ENCODE measurements at regions not wholly inside any gene's neighbourhood (a gene's known extent, or its start where the extent isn't known, plus 50 kb on each side); places are given as distances from the start of the nearest gene placed in this dataset.

DNA sequence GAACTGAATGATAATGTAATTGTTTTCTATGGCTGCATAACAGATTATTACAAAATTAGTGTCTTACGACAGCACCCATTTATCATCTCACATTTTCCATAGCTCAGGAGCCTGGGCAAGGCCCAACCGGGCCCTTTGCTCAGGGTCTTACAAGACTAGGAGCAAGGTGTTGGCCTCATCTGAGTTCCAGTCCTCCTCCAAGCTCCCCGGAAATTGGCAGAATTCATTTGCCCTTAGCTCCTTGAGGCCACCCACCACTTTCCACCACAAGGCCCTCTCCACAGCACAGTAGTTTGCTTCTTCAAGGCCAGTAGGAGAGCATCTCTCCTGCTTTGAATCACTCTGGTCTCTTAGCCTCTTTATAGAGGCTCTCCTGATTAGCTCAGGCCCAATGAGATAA, 89.2 kb upstream of the SALL3 start:
- TF ChIP-seq POLR2A (IDR thresholded peaks at IDR 0.05) (no peak), POLR2AphosphoS5 (IDR thresholded peaks at IDR 0.05) (no peak)
- TF ChIP-seq, protein P1, sequence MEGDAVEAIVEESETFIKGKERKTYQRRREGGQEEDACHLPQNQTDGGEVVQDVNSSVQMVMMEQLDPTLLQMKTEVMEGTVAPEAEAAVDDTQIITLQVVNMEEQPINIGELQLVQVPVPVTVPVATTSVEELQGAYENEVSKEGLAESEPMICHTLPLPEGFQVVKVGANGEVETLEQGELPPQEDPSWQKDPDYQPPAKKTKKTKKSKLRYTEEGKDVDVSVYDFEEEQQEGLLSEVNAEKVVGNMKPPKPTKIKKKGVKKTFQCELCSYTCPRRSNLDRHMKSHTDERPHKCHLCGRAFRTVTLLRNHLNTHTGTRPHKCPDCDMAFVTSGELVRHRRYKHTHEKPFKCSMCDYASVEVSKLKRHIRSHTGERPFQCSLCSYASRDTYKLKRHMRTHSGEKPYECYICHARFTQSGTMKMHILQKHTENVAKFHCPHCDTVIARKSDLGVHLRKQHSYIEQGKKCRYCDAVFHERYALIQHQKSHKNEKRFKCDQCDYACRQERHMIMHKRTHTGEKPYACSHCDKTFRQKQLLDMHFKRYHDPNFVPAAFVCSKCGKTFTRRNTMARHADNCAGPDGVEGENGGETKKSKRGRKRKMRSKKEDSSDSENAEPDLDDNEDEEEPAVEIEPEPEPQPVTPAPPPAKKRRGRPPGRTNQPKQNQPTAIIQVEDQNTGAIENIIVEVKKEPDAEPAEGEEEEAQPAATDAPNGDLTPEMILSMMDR (IDR thresholded peaks at IDR 0.05): no peak
- intact Hi-C loops (cut with DNase I; ENCODE audit: low total_unique reads): no loop called here
- no peak overlapping the region for H3K27ac ChIP-seq
- peaks cover 10 to 52% of the 10 kb centered on the region in 2 donors for H3K9me3 ChIP-seq
- no peak overlapping the region for H3K4me3 ChIP-seq
- no peaks in the 10 kb centered on the region for H3K36me3 ChIP-seq
- no peaks in the 10 kb centered on the region for H3K27me3 ChIP-seq
- no peak for DNase-seq (ENCODE audit: low spot score in 2 of 2)
- no peaks in the 10 kb centered on the region for H3K4me1 ChIP-seq

DNA sequence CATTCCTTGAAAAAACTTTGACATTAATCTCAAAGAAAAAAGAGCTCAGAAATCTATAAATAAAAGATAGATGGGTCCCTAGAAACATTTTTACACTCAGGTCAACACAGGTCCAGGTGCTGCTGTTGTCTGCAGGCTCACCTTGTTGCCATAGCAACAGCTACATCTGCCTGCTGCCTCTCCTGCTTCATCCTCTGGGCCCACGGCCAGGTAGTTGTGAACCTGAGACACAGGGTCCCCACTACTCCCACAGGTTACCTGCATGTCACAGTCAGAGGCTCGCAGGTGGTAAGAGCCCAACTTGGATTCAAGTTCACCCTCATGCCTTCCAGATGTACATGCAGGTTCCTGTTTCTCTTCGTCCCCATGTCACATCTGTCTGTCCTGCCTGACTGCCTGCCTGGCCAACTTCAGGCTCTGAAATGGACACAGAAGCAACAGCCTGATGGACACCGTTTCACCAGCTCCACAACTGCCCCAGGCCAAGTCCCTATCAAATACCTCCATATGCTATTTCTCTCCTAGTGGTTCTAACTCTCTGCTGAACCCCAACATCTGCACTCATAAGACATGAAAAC, 88.3 kb upstream of the SALL3 start:
- no peaks in the 10 kb centered on the region for H3K36me3 ChIP-seq
- H3K27me3 ChIP-seq: no peaks in the 10 kb centered on the region
- peaks cover 10 to 44% of the 10 kb centered on the region in 2 donors for H3K9me3 ChIP-seq
- intact Hi-C loops (cut with DNase I; ENCODE audit: low total_unique reads): no loop called here
- DNase-seq (ENCODE audit: low spot score in 2 of 2): no peak
- no peak overlapping the region for H3K27ac ChIP-seq
- H3K4me3 ChIP-seq: no peak overlapping the region
- no peak for TF ChIP-seq POLR2AphosphoS5 (IDR thresholded peaks at IDR 0.05)
- TF ChIP-seq, protein P1 (IDR thresholded peaks at IDR 0.05): no peak
- no peak for TF ChIP-seq POLR2A (IDR thresholded peaks at IDR 0.05)
- no peaks in the 10 kb centered on the region for H3K4me1 ChIP-seq

DNA sequence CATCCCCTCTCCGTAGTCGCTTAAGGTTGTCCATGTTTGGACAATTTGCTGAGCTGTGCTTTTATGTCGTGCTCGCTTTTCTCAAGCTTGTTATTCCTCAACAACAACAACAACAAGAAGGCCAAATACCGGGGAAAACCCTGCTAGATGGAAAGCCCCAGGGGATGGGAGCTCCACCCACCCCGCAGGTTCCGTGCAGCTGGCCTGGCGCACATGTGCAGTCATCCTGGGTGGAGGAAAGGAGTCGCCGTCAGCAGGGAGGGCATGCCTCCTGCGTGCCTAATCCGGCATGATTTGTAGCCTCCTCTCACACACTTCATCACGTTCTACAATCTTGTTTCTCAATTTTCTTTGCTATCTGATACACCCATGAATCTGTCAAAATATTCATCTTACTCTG, 87.4 kb upstream of the SALL3 start:
- no peak overlapping the region for H3K27ac ChIP-seq
- intact Hi-C loops (cut with DNase I; ENCODE audit: low total_unique reads): no loop called here
- no peak for DNase-seq (ENCODE audit: low spot score in 2 of 2)
- H3K4me1 ChIP-seq: no peaks in the 10 kb centered on the region
- TF ChIP-seq, protein P1 (IDR thresholded peaks at IDR 0.05): no peak
- no peak for TF ChIP-seq POLR2AphosphoS5 (IDR thresholded peaks at IDR 0.05)
- TF ChIP-seq POLR2A (IDR thresholded peaks at IDR 0.05): no peak
- H3K9me3 ChIP-seq: peaks cover 10 to 38% of the 10 kb centered on the region in 2 donors
- no peaks in the 10 kb centered on the region for H3K27me3 ChIP-seq
- no peak overlapping the region for H3K4me3 ChIP-seq
- no peaks in the 10 kb centered on the region for H3K36me3 ChIP-seq

DNA sequence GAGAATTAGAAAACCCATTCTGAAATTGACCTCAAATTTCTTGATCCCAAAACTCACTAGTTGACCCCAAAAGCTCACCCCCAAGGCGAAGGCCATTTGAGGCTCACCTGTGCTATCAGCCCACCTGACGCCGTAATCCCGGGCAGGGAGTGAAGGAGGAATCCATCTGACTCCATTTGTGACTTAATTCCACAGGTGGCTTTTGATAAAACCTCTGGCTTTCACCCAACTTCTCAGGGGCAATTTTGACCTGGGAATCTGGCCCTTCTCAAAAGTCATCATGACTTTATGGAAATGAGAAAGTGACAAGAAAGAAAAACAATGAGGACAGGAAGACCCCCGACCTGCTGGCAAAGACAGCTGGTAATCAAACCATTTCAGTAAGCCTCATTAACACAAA, 86.9 kb upstream of the SALL3 start:
- DNase-seq (ENCODE audit: low spot score in 2 of 2): no peak
- no peaks in the 10 kb centered on the region for H3K27me3 ChIP-seq
- TF ChIP-seq, protein P1 (IDR thresholded peaks at IDR 0.05): no peak
- TF ChIP-seq POLR2A (IDR thresholded peaks at IDR 0.05) (no peak), POLR2AphosphoS5 (IDR thresholded peaks at IDR 0.05) (no peak)
- peaks cover 10 to 33% of the 10 kb centered on the region in 2 donors for H3K9me3 ChIP-seq
- no peaks in the 10 kb centered on the region for H3K36me3 ChIP-seq
- H3K27ac ChIP-seq: no peak overlapping the region
- intact Hi-C loops (cut with DNase I; ENCODE audit: low total_unique reads): no loop called here
- H3K4me1 ChIP-seq: no peaks in the 10 kb centered on the region
- no peak overlapping the region for H3K4me3 ChIP-seq

DNA sequence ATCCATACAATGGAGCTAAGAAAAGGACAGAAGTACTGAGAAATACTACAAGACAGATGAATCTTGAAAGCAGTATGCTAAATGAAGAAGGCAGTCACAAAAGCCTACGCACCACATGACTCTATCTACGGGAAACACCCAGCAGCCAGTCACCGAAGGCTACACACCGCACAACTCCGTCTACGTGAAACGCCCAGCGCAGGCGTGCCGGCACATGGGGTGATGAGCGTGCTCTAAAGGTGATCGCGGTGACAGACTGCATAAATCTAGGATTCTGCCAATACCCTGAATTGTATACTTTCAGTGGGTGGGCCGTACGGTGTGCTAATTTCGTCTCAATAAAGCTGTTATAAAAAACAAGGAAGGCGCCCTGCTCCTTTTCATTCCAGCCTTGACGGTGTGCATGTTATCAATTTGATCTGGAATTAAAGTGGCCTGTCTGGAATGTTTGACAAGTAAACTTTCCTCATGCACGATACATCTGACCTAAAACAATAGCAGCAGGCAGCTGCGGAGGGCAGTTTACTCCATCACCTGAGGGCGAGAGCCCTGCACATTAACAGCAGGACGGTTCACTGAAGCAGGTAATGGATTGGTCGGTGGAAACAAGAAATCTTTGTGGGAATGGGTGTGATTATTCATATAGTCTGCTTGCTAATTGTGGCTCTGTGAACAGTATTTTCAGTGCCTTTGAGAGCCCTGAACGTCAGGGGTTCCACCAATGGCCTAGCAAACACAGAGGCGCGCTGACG, 86.2 kb upstream of the SALL3 start:
- DNase-seq (ENCODE audit: low spot score in 2 of 2): no peak

More for the DNA sequence above, 86.2 kb upstream of the SALL3 start:
- no peak overlapping the region for H3K4me3 ChIP-seq
- intact Hi-C loops (cut with DNase I; ENCODE audit: low total_unique reads): no loop called here
- peaks cover 10 to 33% of the 10 kb centered on the region in 2 donors for H3K9me3 ChIP-seq
- TF ChIP-seq POLR2A (IDR thresholded peaks at IDR 0.05) (no peak), POLR2AphosphoS5 (IDR thresholded peaks at IDR 0.05) (no peak)
- TF ChIP-seq, protein P1 (IDR thresholded peaks at IDR 0.05): no peak
- H3K27ac ChIP-seq: no peak overlapping the region
- H3K27me3 ChIP-seq: no peaks in the 10 kb centered on the region
- no peaks in the 10 kb centered on the region for H3K4me1 ChIP-seq
- no peaks in the 10 kb centered on the region for H3K36me3 ChIP-seq
